Left lung (tissue), 4 donors: ENCODE measurements at regions not wholly inside any gene's neighbourhood (a gene's known extent, or its start where the extent isn't known, plus 50 kb on each side); places are given as distances from the start of the nearest gene placed in this dataset.

Source experiments
- ATAC-seq: fragments of 200-7000 bp; cut with Tn5 transposase; one replicate; pipeline ENCODE4 v1.9.1; 2020; ENCODE audit warnings: moderate library complexity
- DNase-seq, 4 donors: peaks; one replicate each; pipeline ENCODE4 v3.0.0-alpha.2; 2013 to 2020
- H3K27ac ChIP-seq, 2 donors: fragments of 200-600 bp; sonication (generic) in 1 of 2; one replicate each; pipeline versions ENCODE4 v1.5.0 to v1.8.0; 2020 to 2021
- H3K27me3 ChIP-seq, 2 donors: fragments of 200-600 bp; sonication (generic) in 1 of 2; one replicate each; pipeline versions ENCODE4 v1.5.0 to v1.8.0; 2020 to 2021
- H3K36me3 ChIP-seq, 2 donors: fragments of 200-600 bp; sonication (generic) in 1 of 2; one replicate each; pipeline versions ENCODE4 v1.5.0 to v1.8.0; 2020 to 2021
- H3K4me1 ChIP-seq, 2 donors: fragments of 200-600 bp; one replicate each; pipeline ENCODE4 v1.8.0; 2021
- H3K4me3 ChIP-seq, 2 donors: fragments of 200-600 bp; sonication (generic) in 1 of 2; one replicate each; pipeline versions ENCODE4 v1.5.0 to v1.8.0; 2020 to 2021; ENCODE audit warnings: mild to moderate bottlenecking in 1 of 2
- H3K9me3 ChIP-seq, 2 donors: fragments of 200-600 bp; sonication (generic) in 1 of 2; one replicate each; pipeline versions ENCODE4 v1.5.0 to v1.8.0; 2020 to 2021
- intact Hi-C, 2 donors: fragments of 100-400 bp; cut with DNase I; formaldehyde crosslinking; loops; one replicate each; pipeline versions ENCODE4 v1.11.2 to v1.14.2; 2022
- TF ChIP-seq, protein P1 (sequence below), 2 donors: fragments of 200-600 bp; sonication (generic) in 1 of 2; IDR thresholded peaks; one replicate each; pipeline versions ENCODE4 v1.5.0 to v1.8.0; 2021; ENCODE audit warnings: antibody characterized with exemption in 2 of 2
- donor health status: DM: no; HTN: yes; CAD: no.
- donor health status: DM: no; HTN: no; CAD: no.

DNA sequence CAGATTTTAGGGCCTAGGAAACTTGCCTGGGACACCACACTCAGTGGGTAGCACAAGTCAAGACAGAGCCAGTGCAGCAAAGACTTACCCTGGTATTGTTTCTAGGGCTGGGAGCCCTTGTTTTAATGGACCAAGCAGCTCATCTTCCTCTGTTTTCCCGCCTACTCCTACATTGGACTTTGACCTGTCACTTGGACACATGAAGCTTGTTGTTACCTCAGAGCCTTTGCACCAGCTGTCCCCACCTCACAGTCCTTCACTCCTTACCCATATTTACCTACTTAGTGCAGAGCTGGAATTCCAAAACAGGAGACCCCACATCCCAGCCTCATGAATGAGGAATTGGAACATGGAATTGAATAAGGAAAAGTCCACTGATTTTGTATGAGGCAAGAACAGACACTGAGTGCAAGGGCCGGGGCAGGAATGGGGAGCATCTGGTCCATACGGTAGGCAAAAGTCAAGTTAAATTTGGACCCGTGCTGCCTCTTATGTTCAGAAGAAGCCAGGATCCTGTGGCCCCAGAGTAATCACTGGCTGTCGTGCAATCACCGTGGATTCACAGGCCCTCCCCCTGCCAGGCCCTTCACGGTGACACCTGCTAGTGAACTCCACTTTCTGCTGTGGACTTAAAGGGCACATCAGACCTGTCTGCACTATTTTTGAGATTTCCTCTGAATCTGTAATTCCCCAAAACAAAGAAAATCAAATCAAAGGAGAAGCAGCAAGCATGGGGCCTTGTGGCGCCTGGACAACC is 236.9 kb upstream of the PMEPA1 start:
- Histone ChIP-seq H3K4me1 (no peaks in the 10 kb centered on the region), H3K36me3 (no peaks in the 10 kb centered on the region), H3K27me3 (no peaks in the 10 kb centered on the region), H3K9me3 (no peaks in the 10 kb centered on the region), H3K4me3 (no peak overlapping the region), H3K27ac (no peak overlapping the region)
- intact Hi-C loops = no loop called here
- ATAC-seq = no peak
- no peak for DNase-seq
- TF ChIP-seq, protein P1, sequence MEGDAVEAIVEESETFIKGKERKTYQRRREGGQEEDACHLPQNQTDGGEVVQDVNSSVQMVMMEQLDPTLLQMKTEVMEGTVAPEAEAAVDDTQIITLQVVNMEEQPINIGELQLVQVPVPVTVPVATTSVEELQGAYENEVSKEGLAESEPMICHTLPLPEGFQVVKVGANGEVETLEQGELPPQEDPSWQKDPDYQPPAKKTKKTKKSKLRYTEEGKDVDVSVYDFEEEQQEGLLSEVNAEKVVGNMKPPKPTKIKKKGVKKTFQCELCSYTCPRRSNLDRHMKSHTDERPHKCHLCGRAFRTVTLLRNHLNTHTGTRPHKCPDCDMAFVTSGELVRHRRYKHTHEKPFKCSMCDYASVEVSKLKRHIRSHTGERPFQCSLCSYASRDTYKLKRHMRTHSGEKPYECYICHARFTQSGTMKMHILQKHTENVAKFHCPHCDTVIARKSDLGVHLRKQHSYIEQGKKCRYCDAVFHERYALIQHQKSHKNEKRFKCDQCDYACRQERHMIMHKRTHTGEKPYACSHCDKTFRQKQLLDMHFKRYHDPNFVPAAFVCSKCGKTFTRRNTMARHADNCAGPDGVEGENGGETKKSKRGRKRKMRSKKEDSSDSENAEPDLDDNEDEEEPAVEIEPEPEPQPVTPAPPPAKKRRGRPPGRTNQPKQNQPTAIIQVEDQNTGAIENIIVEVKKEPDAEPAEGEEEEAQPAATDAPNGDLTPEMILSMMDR (IDR thresholded peaks at IDR 0.05) = no peak

DNA sequence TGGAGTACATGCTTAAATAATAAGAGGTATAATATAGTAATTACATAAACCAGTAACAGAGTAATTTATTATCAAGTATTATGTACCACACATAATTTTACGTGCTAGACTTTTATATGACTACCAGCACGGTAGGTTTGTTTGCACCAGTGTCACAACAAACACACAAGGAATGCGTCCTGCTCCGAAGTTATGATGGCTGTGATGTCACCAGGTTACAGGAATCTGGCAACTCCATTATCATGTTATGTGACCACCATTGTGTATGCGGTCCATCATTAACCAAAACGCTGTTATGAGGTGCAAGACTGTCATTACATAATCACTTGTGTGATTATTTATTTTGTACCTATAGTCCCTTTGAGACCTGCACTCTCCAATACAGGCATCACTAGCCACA is 235.2 kb upstream of the PMEPA1 start:
- Histone ChIP-seq H3K4me1 (no peaks in the 10 kb centered on the region), H3K27ac (no peak overlapping the region), H3K27me3 (peaks cover 0 to 6% of the 10 kb centered on the region in 2 donors), H3K36me3 (no peaks in the 10 kb centered on the region), H3K4me3 (no peak overlapping the region), H3K9me3 (no peaks in the 10 kb centered on the region)
- no peak for DNase-seq
- ATAC-seq = no peak
- intact Hi-C loops = no loop called here
- TF ChIP-seq, protein P1 (IDR thresholded peaks at IDR 0.05) = no peak

GRCh38 chr20:57943950-57944349 is 234.1 kb upstream of the PMEPA1 start:
- TF ChIP-seq, protein P1 (IDR thresholded peaks at IDR 0.05) = no peak
- Histone ChIP-seq H3K27ac (no peak overlapping the region), H3K4me3 (no peak overlapping the region), H3K27me3 (peaks cover 0 to 6% of the 10 kb centered on the region in 2 donors), H3K36me3 (no peaks in the 10 kb centered on the region), H3K9me3 (no peaks in the 10 kb centered on the region), H3K4me1 (no peaks in the 10 kb centered on the region)
- ATAC-seq = no peak
- intact Hi-C loops = no loop called here
- no peak for DNase-seq

- no peaks in the 10 kb centered on the region for H3K9me3 ChIP-seq
- H3K27me3 ChIP-seq = peaks cover 0 to 6% of the 10 kb centered on the region in 2 donors
- peaks cover 0 to under 1% of the 10 kb centered on the region in 2 donors for H3K4me1 ChIP-seq
- intact Hi-C loops = no loop called here
- H3K36me3 ChIP-seq = no peaks in the 10 kb centered on the region
- ATAC-seq (no peak), DNase-seq (no peak)
- no peak overlapping the region for H3K27ac ChIP-seq
- no peak overlapping the region for H3K4me3 ChIP-seq
- TF ChIP-seq, protein P1 (IDR thresholded peaks at IDR 0.05) = no peak
Observed at GRCh38 chr20:57943291-57943690, 233.5 kb upstream of the PMEPA1 start.

- Histone ChIP-seq H3K36me3 (no peaks in the 10 kb centered on the region), H3K4me1 (peaks cover 0 to 4% of the 10 kb centered on the region in 2 donors), H3K9me3 (no peaks in the 10 kb centered on the region), H3K27ac (no peak overlapping the region), H3K27me3 (peaks cover 0 to 6% of the 10 kb centered on the region in 2 donors), H3K4me3 (no peak overlapping the region)
- TF ChIP-seq, protein P1 (IDR thresholded peaks at IDR 0.05) = no peak
- intact Hi-C loops = no loop called here
- ATAC-seq (no peak), DNase-seq (no peak)
Observed at GRCh38 chr20:57941604-57942381, 232.0 kb upstream of the PMEPA1 start.
